Astrocyte of the spinal cord (primary cell): ENCODE measurements at regions not wholly inside any gene's neighbourhood (a gene's known extent, or its start where the extent isn't known, plus 50 kb on each side); places are given as distances from the start of the nearest gene placed in this dataset.
"Not testable (repeated sequence)": the region's sequence is repeated elsewhere in the genome, so short reads cannot be mapped to it uniquely, and the experiment has no call there.

Source experiments
- DNase-seq: peaks from one replicate; pipeline ENCODE4 v3.0.0; 2011; ENCODE audit warnings: low read depth, low spot score
- H3K4me3 ChIP-seq: 2 replicates; pipeline ENCODE4 v1.5.1; 2011; ENCODE audit warnings: low read depth, mild to moderate bottlenecking, low read length, moderate library complexity
- in situ Hi-C: cut with HindIII; loops from 2 replicates; pipeline ENCODE4 v1.10.0; 2017; ENCODE audit warnings: low sequenced_read_pairs
- TF ChIP-seq, protein P1 (sequence below): IDR thresholded peaks from 2 replicates; pipeline ENCODE4 v1.5.1; 2012; ENCODE audit warnings: low read depth, mild to moderate bottlenecking, low read length, inconsistent platforms

DNA sequence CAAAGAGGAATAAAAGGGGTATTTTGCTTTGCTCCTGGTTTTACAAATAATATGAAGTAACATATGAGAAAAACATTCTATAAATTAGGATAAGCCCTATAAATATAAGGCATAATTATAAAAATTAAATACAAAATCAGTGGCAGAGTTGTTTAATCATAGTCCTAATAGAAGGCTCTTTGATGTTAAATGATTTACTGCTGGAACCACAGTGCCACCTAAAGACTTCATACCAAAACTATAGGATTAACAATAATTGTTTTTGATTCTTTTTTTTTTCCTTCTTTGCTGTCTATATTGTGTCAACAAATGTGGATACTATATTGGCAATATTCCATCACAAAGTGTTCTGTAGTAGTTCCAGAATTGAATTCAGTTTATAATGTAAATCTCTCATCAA lies 837.7 kb upstream of the SLC39A10 start:
- no peak for DNase-seq
- no peak overlapping the region for H3K4me3 ChIP-seq
- in situ Hi-C loops: no loop called here
- TF ChIP-seq, protein P1, sequence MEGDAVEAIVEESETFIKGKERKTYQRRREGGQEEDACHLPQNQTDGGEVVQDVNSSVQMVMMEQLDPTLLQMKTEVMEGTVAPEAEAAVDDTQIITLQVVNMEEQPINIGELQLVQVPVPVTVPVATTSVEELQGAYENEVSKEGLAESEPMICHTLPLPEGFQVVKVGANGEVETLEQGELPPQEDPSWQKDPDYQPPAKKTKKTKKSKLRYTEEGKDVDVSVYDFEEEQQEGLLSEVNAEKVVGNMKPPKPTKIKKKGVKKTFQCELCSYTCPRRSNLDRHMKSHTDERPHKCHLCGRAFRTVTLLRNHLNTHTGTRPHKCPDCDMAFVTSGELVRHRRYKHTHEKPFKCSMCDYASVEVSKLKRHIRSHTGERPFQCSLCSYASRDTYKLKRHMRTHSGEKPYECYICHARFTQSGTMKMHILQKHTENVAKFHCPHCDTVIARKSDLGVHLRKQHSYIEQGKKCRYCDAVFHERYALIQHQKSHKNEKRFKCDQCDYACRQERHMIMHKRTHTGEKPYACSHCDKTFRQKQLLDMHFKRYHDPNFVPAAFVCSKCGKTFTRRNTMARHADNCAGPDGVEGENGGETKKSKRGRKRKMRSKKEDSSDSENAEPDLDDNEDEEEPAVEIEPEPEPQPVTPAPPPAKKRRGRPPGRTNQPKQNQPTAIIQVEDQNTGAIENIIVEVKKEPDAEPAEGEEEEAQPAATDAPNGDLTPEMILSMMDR: no peak

DNA sequence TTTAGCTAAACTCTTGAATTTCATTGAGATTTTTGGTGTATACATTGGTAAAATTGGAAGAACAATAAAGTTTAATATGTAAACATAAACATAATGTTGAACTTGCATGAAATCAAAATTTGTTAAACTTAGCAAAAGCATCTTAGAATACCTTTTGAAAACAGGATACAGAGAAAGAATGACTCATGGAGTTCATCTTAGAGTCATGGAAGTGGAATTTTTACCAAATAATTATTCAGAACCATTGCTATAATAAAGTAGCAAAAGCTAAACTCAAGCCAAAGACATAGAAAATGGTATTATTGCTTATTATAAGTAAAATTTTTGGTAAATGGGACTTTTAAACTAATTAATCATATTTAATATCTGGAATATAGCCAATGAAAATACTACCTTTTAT lies 841.6 kb upstream of the SLC39A10 start:
- in situ Hi-C loops: no loop called here
- peak; percentile 24 for DNase-seq
- H3K4me3 ChIP-seq: no peak overlapping the region
- TF ChIP-seq, protein P1: no peak

DNA sequence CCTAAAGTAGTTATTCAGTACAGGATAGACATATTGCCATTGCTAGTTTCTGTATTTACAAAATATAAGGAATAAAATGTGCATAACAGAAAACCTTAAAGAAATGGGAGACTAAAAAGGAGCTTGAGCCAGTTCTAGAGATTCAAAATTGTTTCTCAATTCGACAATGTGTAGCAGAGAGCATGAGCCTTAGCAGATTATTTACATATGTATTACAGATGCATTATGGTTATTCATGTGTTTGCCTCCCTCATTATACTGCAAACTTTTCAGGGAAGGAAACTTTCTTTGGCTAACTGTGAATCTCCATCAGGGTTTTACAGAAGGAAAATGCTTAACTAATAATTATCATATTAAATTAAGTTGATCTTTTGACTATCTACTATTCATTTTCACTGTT lies 854.4 kb upstream of the SLC39A10 start:
- H3K4me3 ChIP-seq: no peak overlapping the region
- TF ChIP-seq, protein P1: no peak
- in situ Hi-C loops: no loop called here
- no peak for DNase-seq

DNA sequence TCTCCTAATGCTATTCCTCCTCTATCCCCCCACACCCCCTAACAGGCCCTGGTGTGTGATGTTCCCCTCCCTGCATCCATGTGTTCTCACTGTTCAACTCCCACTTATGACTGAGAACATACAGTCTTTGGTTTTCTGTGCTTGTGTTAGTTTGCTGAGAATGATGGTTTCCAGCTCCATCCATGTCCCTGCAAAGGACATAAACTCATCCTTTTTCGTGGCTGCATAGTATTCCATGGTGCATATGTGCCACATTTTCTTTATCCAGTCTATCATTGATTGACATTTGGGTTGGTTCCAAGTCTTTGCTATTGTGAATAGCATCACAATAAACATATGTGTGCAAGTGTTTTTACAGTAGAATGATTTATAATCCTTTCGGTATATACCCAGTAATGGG lies 870.0 kb upstream of the SLC39A10 start:
- in situ Hi-C loops, H3K4me3 ChIP-seq, DNase-seq: not testable (repeated sequence)

DNA sequence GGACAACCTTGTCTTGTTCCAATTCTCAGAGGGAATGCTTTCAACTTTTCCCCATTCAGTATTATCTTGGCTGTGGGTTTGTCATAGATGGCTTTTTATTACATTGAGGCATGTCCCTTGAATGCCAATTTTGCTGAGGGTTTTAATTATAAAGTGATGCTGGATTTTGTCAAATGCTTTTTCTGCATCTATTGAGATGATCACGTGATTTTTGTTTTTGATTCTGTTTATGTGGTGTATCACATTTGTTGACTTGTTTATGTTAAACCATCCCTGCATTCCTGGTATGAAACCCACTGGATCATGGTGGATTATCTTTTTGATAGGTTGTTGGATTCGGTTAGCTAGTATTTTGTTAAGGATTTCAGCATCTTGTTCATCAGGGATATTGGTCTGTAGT lies 885.6 kb upstream of the SLC39A10 start:
- DNase-seq, H3K4me3 ChIP-seq, in situ Hi-C loops: not testable (repeated sequence)

DNA sequence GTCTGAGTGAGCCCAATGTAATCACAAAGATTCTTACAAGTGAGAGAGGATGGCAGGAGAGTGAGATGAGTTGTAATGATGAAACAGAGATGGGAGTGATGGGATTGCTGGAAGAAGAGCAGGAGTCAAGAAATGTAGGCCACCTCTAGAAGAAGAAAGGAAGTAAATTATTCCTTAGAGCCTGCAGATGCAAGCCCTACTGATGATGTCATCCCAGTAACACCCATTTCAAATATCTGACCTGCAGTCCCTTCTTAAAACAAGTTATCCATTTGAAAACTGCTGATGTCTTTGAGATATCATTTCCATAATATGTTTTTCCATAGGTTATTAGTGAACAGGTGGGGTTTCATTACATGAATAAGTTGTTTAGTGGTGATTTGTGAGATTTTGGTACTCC lies 888.0 kb upstream of the SLC39A10 start:
- TF ChIP-seq, protein P1: no peak
- H3K4me3 ChIP-seq: no peak overlapping the region
- no peak for DNase-seq
- in situ Hi-C loops: no loop called here

DNA sequence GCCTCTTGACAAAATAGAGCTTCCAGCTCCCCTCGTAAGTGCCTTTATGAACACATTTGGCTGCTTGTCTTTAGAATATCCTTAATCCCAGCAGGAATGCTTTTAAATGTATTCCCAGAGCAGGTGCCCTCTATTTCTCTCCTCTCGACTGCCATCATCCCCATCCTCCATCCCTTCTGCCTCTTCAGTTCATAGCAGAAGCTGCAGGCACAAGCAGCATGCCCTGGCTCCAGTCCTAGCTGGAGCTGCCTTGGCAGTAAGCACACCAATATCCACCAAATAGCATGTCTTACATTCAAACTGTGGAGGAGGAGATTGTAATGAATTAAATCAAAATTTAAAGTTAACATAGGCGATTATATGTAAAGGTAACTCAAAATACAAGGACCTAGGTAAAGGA lies 891.3 kb upstream of the SLC39A10 start:
- TF ChIP-seq, protein P1: no peak
- in situ Hi-C loops: no loop called here
- DNase-seq: no peak
- no peak overlapping the region for H3K4me3 ChIP-seq

DNA sequence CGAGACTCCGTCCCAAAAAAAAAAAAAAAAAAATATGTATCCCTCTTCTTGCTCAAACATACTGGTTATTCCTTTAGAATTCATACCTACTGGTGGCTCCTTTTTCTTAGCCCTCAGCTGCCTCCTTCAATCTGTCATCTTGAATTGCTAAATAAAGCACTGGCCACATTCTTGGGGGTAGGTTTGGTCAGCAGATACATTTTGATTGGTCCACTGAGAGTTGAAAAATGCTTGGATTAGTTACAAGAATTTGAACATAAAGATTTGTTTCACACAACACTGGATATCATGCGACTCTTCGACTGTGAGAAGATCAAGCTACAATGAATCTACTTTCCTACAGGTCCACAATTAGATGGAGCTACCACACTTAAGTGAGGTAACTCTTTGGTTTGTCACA lies 906.1 kb upstream of the SLC39A10 start:
- TF ChIP-seq, protein P1: no peak
- DNase-seq: peak; percentile 4
- no peak overlapping the region for H3K4me3 ChIP-seq
- in situ Hi-C loops: no loop called here
